H9 (cell line): ENCODE measurements at regions not wholly inside any gene's neighbourhood (a gene's known extent, or its start where the extent isn't known, plus 50 kb on each side); places are given as distances from the start of the nearest gene placed in this dataset.
A peak's percentile ranks its signal among the peaks of the same experiment; 100 is the strongest.

Experiments
- DNase-seq: peaks from one replicate; pipeline ENCODE4 v3.0.0-alpha.2; 2017
- H2AFZ ChIP-seq: one replicate; pipeline ENCODE4 v1.6.1; 2013; ENCODE audit warnings: mild to moderate bottlenecking, low read length, control low read depth, moderate library complexity
- H2AK5ac ChIP-seq: 2 replicates; pipeline ENCODE4 v1.6.1; 2013; ENCODE audit warnings: low read length, control low read depth, mixed read lengths; ENCODE audit not compliant: insufficient read length
- H2BK120ac ChIP-seq: one replicate; pipeline ENCODE4 v1.6.1; 2013; ENCODE audit warnings: low read depth, mild to moderate bottlenecking, low read length, control low read depth, inconsistent platforms; ENCODE audit not compliant: poor library complexity, severe bottlenecking
- H2BK12ac ChIP-seq: 2 replicates; pipeline ENCODE4 v1.6.1; 2013; ENCODE audit warnings: low read length, control low read depth, mixed read lengths, low read depth; ENCODE audit not compliant: insufficient read length
- H2BK15ac ChIP-seq: 2 replicates; pipeline ENCODE4 v1.6.1; 2013; ENCODE audit warnings: low read depth, low read length, control low read depth
- H2BK20ac ChIP-seq: one replicate; pipeline ENCODE4 v1.6.1; 2013; ENCODE audit warnings: low read depth, mild to moderate bottlenecking, low read length, control low read depth, inconsistent platforms; ENCODE audit not compliant: poor library complexity, severe bottlenecking
- H2BK5ac ChIP-seq: 2 replicates; pipeline ENCODE4 v1.6.1; 2013; ENCODE audit warnings: low read length, control low read depth, mixed read lengths; ENCODE audit not compliant: insufficient read length
- H3K14ac ChIP-seq: 2 replicates; pipeline ENCODE4 v1.6.1; 2013; ENCODE audit warnings: low read length, control low read depth; ENCODE audit not compliant: insufficient read depth
- H3K18ac ChIP-seq: 2 replicates; pipeline ENCODE4 v1.6.1; 2013; ENCODE audit warnings: low read depth, mild to moderate bottlenecking, mixed read lengths, low read length, control low read depth; ENCODE audit not compliant: insufficient read length
- H3K23ac ChIP-seq: 2 replicates; pipeline ENCODE4 v1.6.1; 2013; ENCODE audit warnings: low read length, control low read depth, mixed read lengths, low read depth; ENCODE audit not compliant: insufficient read length
- H3K23me2 ChIP-seq: 2 replicates; pipeline ENCODE4 v1.6.1; 2013; ENCODE audit warnings: low read depth, mild to moderate bottlenecking, mixed read lengths, low read length, control low read depth; ENCODE audit not compliant: insufficient read length, poor library complexity, severe bottlenecking
- H3K27ac ChIP-seq: 2 replicates; pipeline ENCODE4 v1.5.1; 2013; ENCODE audit warnings: low read length, control low read depth, mixed read lengths, low read depth; ENCODE audit not compliant: insufficient read length
- H3K27me3 ChIP-seq: 2 replicates; pipeline ENCODE4 v1.6.1; 2013; ENCODE audit warnings: low read length, control low read depth, inconsistent platforms; ENCODE audit not compliant: insufficient read depth
- H3K4ac ChIP-seq: 2 replicates; pipeline ENCODE4 v1.6.1; 2013; ENCODE audit warnings: low read depth, mild to moderate bottlenecking, control low read depth, inconsistent platforms, low read length, moderate library complexity
- H3K4me1 ChIP-seq: 2 replicates; pipeline ENCODE4 v1.6.1; 2013; ENCODE audit warnings: low read length, control low read depth, inconsistent platforms; ENCODE audit not compliant: insufficient read depth
- H3K4me2 ChIP-seq: 2 replicates; pipeline ENCODE4 v1.6.1; 2013; ENCODE audit warnings: low read length, control low read depth, mixed read lengths; ENCODE audit not compliant: insufficient read length, insufficient read depth
- H3K56ac ChIP-seq: 2 replicates; pipeline ENCODE4 v1.6.1; 2013; ENCODE audit warnings: low read depth, mild to moderate bottlenecking, mixed read lengths, low read length, control low read depth; ENCODE audit not compliant: insufficient read length
- H3K79me1 ChIP-seq: 2 replicates; pipeline ENCODE4 v1.6.1; 2013; ENCODE audit warnings: low read depth, mild to moderate bottlenecking, moderate library complexity, low read length, control low read depth, inconsistent platforms; ENCODE audit not compliant: insufficient read depth, poor library complexity, severe bottlenecking
- H3K79me2 ChIP-seq: 2 replicates; pipeline ENCODE4 v1.6.1; 2013; ENCODE audit warnings: low read length, control low read depth, inconsistent platforms; ENCODE audit not compliant: insufficient read depth
- H3K9ac ChIP-seq: 2 replicates; pipeline ENCODE4 v1.6.1; 2013; ENCODE audit warnings: low read length, control low read depth, mixed read lengths; ENCODE audit not compliant: insufficient read length; ENCODE audit errors: extremely low read depth
- H3K9me3 ChIP-seq: one replicate; pipeline ENCODE4 v1.6.1; 2013; ENCODE audit warnings: low read depth, low read length, inconsistent platforms; ENCODE audit not compliant: control insufficient read depth
- H3T11ph ChIP-seq: one replicate; pipeline ENCODE4 v1.6.1; 2013; ENCODE audit warnings: mild to moderate bottlenecking, low read length, control low read depth, inconsistent platforms
- H4K20me1 ChIP-seq: one replicate; pipeline ENCODE4 v1.6.1; 2013; ENCODE audit not compliant: control insufficient read depth, insufficient read length, insufficient read depth
- H4K5ac ChIP-seq: 2 replicates; pipeline ENCODE4 v1.6.1; 2013; ENCODE audit warnings: low read depth, mild to moderate bottlenecking, mixed read lengths, low read length, control low read depth; ENCODE audit not compliant: insufficient read length
- H4K8ac ChIP-seq: replicated peaks from 2 replicates; pipeline ENCODE4 v1.6.1; 2013; ENCODE audit warnings: low read length, control low read depth, mixed read lengths, low read depth; ENCODE audit not compliant: insufficient read length
- H4K91ac ChIP-seq: 2 replicates; pipeline ENCODE4 v1.6.1; 2013; ENCODE audit warnings: low read depth, mild to moderate bottlenecking, moderate library complexity, mixed read lengths, low read length, control low read depth; ENCODE audit not compliant: insufficient read length
- H3K27ac Mint-ChIP-seq, 3 experiments: 2 replicates in 2 of 3; 3 replicates in 1 of 3; pipeline ENCODE4 v1.8.0; 2020 to 2021; ENCODE audit warnings: mixed read lengths in 3 of 3, mild to moderate bottlenecking in 1 of 3, moderate library complexity in 1 of 3
- H3K27me3 Mint-ChIP-seq: 2 replicates; pipeline ENCODE4 v1.8.0; 2021; ENCODE audit warnings: low read depth, mild to moderate bottlenecking, moderate library complexity, mixed read lengths
- H3K36me3 Mint-ChIP-seq, 3 experiments: 2 replicates in 2 of 3; 3 replicates in 1 of 3; pipeline ENCODE4 v1.8.0; 2020 to 2021; ENCODE audit warnings: low read depth in 3 of 3, mixed read lengths in 3 of 3; ENCODE audit not compliant: insufficient read depth in 1 of 3
- H3K4me1 Mint-ChIP-seq, 2 experiments: 2 replicates each; pipeline ENCODE4 v1.8.0; 2020; ENCODE audit warnings: mixed read lengths in 2 of 2
- H3K4me3 Mint-ChIP-seq, 2 experiments: 2 replicates in 1 of 2; 3 replicates in 1 of 2; pipeline ENCODE4 v1.8.0; 2020 to 2021; ENCODE audit warnings: mild to moderate bottlenecking in 2 of 2, mixed read lengths in 2 of 2, moderate library complexity in 1 of 2
- H3K9me3 Mint-ChIP-seq, 2 experiments: 2 replicates in 1 of 2; 3 replicates in 1 of 2; pipeline ENCODE4 v1.8.0; 2020; ENCODE audit warnings: mild to moderate bottlenecking in 2 of 2, mixed read lengths in 2 of 2, moderate library complexity in 1 of 2
- CTCF ChIP-seq: fragments of 200-600 bp; sonication (generic); conservative IDR thresholded peaks from 3 replicates; pipeline ENCODE4 v1.8.0; 2021; ENCODE audit warnings: antibody characterized with exemption, mild to moderate bottlenecking
- WGBS: extraction: QIAGEN DNeasy Blood & Tissue Kit; methylation state at CpG from one replicate; pipeline ENCODE4 v1.1.7; 2013; ENCODE audit warnings: missing lambda C conversion rate, low lambda C conversion rate, mixed read lengths; ENCODE audit not compliant: insufficient read length; ENCODE audit errors: extremely low coverage; 5-methylcytosine and 5-hydroxymethylcytosine counted together

- Histone ChIP-seq H3K9ac (peak overlapping the region; percentile 14), H2BK5ac (no peak overlapping the region), H3K56ac (no peak overlapping the region), H3K4ac (no peak overlapping the region), H3K18ac (no peak overlapping the region), H4K91ac (no peak overlapping the region), H2BK120ac (no peak overlapping the region), H2AK5ac (no peak overlapping the region), H3K27me3 (no peaks in the 10 kb centered on the region), H3K4me2 (no peak overlapping the region), H3K9me3 (peaks cover 13% of the 10 kb centered on the region), H3K79me2 (no peaks in the 10 kb centered on the region), H3K14ac (no peak overlapping the region), H3K4me1 (no peaks in the 10 kb centered on the region), H3K79me1 (no peaks in the 10 kb centered on the region), H3K23me2 (no peaks in the 10 kb centered on the region), H4K5ac (no peak overlapping the region), H2BK20ac (no peak overlapping the region), H2BK12ac (no peak overlapping the region), H4K20me1 (no peaks in the 10 kb centered on the region), H2AFZ (no peak overlapping the region), H3K27ac (no peak overlapping the region), H4K8ac (no peak overlapping the region), H3K23ac (no peak overlapping the region), H2BK15ac (no peak overlapping the region), H3T11ph (no peak overlapping the region)
- Mint-ChIP-seq H3K4me3 (no peak overlapping the region), H3K27me3 (peaks cover 1% of the 10 kb centered on the region), H3K36me3 (no peaks in the 10 kb centered on the region), H3K4me1 (no peaks in the 10 kb centered on the region), H3K9me3 (peaks cover 9 to 23% of the 10 kb centered on the region in 2 experiments), H3K27ac (no peak overlapping the region)
- WGBS: no CpG with 5 or more reads among the region's 2 CpGs
- no peak for TF ChIP-seq CTCF
- DNase-seq: no peak
These were observed 402.3 kb upstream of the SMARCA2 start for GRCh38 chr9:1612886-1613285.
